ENCODE measurements at regions not wholly inside any gene's neighbourhood (a gene's known extent, or its start where the extent isn't known, plus 50 kb on each side); places are given as distances from the start of the nearest gene placed in this dataset.

DNA sequence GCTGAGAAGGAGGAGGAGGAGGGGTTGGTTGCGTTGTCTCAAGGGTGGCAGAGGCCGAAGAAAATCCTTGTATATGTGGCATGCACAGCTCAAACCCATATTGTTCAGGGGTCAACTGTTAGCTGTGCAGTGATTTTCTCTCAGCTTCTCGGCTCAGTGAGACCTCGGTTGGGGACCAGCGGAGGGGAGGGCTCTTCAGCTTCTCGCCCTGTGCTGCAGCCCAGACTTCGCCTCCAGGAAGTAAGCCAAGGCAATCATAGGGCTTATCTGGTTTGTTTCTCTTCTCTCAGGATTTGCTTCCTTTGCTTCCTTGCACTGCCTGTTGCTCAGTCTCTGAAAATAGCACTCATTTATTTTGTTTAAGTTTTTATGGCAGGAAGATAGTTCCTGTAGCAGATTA lies 85.5 kb downstream of the SOWAHC start:
- intact Hi-C loops (cut with DNase I): loop anchor here (10.0 kb wide), 1 partner anchor 525 kb away; no protein-coding TSS in a partner anchor
- TF ChIP-seq POLR2AphosphoS5 (IDR thresholded peaks at IDR 0.05) (peak in 3 of 4 donors; percentile 43 to 66 (median 47)), POLR2A (IDR thresholded peaks at IDR 0.05) (no peak), EP300 (IDR thresholded peaks at IDR 0.05) (no peak)
- TF ChIP-seq, protein P1, sequence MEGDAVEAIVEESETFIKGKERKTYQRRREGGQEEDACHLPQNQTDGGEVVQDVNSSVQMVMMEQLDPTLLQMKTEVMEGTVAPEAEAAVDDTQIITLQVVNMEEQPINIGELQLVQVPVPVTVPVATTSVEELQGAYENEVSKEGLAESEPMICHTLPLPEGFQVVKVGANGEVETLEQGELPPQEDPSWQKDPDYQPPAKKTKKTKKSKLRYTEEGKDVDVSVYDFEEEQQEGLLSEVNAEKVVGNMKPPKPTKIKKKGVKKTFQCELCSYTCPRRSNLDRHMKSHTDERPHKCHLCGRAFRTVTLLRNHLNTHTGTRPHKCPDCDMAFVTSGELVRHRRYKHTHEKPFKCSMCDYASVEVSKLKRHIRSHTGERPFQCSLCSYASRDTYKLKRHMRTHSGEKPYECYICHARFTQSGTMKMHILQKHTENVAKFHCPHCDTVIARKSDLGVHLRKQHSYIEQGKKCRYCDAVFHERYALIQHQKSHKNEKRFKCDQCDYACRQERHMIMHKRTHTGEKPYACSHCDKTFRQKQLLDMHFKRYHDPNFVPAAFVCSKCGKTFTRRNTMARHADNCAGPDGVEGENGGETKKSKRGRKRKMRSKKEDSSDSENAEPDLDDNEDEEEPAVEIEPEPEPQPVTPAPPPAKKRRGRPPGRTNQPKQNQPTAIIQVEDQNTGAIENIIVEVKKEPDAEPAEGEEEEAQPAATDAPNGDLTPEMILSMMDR (IDR thresholded peaks at IDR 0.05): no peak
- DNase-seq: peak; percentile 64
- Histone ChIP-seq H3K4me3 (peak overlapping the region in 1 of 4 donors; percentile 8), H3K9me3 (no peaks in the 10 kb centered on the region), H3K27me3 (no peaks in the 10 kb centered on the region), H3K4me1 (peaks cover 0 to 35% (median 28%) of the 10 kb centered on the region in 4 donors), H3K36me3 (no peaks in the 10 kb centered on the region), H3K27ac (peak overlapping the region; percentile 57 to 73 (median 68))
- 11 to 49% methylated on average over 7 of the region's 7 CpGs for WGBS, 2 donors

DNA sequence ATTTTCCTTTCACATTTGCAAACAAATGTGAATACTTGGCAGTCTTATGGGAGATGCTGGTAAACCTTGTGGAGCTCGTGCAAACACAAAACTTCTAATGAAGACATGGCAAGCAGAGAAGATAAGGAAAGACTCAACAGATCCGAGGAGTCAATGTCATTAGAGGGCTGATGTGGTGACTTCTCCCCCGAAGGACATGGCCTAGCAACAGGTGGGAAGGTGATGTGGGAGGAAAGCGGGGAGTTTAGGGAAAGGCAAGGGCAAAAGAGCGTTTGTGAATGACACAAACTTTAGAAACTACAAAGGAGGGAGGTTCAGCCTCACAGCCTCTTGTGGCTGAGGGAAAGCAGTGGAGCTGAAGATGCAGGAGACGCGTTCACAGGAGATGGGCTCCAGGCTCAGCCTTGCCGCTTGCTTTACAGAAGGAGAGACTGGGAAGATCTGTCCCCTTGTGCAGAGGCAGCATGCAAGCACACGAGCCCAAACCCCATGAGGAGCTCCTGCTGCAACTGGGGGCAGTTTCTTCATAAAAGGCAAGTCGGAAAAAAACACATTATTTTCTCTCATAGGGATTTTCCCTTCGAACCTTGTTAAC lies 86.6 kb downstream of the SOWAHC start:
- H3K4me1 ChIP-seq: peaks cover 0 to 27% (median 25%) of the 10 kb centered on the region in 4 donors
- no peak overlapping the region for H3K4me3 ChIP-seq
- no peaks in the 10 kb centered on the region for H3K36me3 ChIP-seq
- WGBS, 2 donors: 83 to 90% methylated on average over 11 of the region's 11 CpGs
- intact Hi-C loops (cut with DNase I): no loop called here
- no peaks in the 10 kb centered on the region for H3K27me3 ChIP-seq
- peak overlapping the region in 3 of 4 donors; percentile 67 to 73 (median 70) for H3K27ac ChIP-seq
- TF ChIP-seq, protein P1 (IDR thresholded peaks at IDR 0.05): no peak
- TF ChIP-seq POLR2A (IDR thresholded peaks at IDR 0.05): no peak
- TF ChIP-seq POLR2AphosphoS5 (IDR thresholded peaks at IDR 0.05): no peak
- TF ChIP-seq EP300 (IDR thresholded peaks at IDR 0.05): no peak
- H3K9me3 ChIP-seq: no peaks in the 10 kb centered on the region
- DNase-seq: peak; percentile 29

DNA sequence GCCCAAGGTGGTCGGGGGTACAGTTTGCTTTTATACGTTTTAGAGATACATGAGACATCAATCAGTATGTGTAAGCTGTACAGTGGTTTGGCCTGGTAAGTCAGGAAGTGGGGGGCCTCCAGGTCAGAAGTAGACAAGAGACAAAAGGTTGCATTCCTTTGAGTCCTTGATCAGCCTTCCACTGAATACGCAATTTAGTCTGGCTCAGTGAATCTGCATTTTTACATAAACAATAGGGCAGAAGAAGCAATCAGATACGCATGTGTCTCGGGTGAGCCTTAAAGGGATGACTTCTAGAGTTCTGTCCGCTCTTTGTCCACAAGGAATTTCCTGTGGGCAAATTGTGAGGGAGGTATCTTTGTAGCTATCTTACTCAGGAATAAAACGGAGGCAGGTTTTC lies 87.2 kb downstream of the SOWAHC start:
- intact Hi-C loops (cut with DNase I): no loop called here
- WGBS, 2 donors: 85 to 91% methylated on average over 7 of the region's 7 CpGs
- no peaks in the 10 kb centered on the region for H3K36me3 ChIP-seq
- peaks cover 0 to 27% (median 25%) of the 10 kb centered on the region in 4 donors for H3K4me1 ChIP-seq
- H3K27ac ChIP-seq: no peak overlapping the region
- H3K9me3 ChIP-seq: no peaks in the 10 kb centered on the region
- DNase-seq: no peak
- TF ChIP-seq EP300 (IDR thresholded peaks at IDR 0.05): no peak
- no peak for TF ChIP-seq POLR2AphosphoS5 (IDR thresholded peaks at IDR 0.05)
- H3K4me3 ChIP-seq: no peak overlapping the region
- H3K27me3 ChIP-seq: no peaks in the 10 kb centered on the region

DNA sequence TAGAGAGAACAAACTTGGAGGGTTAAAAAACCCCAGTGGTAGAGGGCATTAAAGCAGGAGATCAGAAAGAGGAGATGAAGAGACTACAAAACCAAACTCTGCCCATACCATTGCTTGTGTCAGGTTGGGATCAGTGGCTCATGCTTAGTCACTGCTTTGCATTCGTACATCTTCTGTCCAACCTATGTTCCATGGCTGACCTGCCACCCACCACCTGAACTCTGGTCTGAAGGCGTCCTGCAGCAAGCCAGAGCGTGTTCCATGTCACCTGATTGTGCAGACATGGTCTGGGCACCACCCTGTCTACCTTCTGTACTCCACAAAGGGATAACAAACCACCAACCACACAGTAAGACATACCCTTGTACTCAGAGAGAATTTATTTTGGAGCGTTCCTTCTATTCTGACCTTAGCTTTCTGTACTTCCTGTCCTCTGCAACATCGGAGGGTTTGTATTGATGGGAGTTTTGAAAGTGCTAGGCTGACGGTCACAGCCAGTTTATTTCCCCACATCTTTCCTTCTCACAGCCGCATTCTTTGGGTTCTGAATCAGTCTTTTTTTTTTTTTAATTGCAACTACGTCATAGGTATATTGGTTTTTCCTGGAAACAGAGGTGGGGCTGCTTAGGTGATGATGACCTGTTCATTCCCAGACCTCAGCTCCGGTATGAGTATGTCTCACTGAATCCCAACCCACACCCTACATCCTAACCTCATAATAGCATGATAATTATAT lies 88.3 kb downstream of the SOWAHC start:
- Histone ChIP-seq H3K4me1 (peaks cover 0 to 27% (median 25%) of the 10 kb centered on the region in 4 donors), H3K27ac (no peak overlapping the region), H3K36me3 (no peaks in the 10 kb centered on the region), H3K27me3 (no peaks in the 10 kb centered on the region), H3K4me3 (no peak overlapping the region), H3K9me3 (no peaks in the 10 kb centered on the region)
- DNase-seq: peak; percentile 19
- TF ChIP-seq POLR2AphosphoS5 (IDR thresholded peaks at IDR 0.05) (no peak), POLR2A (IDR thresholded peaks at IDR 0.05) (no peak), EP300 (IDR thresholded peaks at IDR 0.05) (no peak)
- TF ChIP-seq, protein P1 (IDR thresholded peaks at IDR 0.05): no peak
- WGBS, 2 donors: 29 to 64% methylated on average over 9 of the region's 9 CpGs
- intact Hi-C loops (cut with DNase I): no loop called here

DNA sequence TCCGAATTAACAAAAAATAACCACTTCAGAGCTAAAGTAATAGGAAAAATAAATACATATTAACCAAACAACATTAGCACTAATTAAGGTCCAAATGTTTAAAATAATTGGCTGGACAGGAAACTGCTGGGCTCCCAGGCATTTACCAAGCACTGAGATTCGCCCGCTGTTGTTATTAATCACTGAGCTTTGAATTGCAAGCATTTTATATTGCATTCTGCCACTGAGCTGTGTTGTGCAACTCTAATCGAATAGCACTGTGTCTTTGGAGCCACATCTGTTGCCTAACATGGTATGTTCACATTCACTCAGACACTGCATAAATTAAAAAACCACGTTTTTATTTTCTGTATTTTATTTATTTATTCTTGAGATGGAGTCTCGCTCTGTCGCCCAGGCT lies 88.9 kb downstream of the SOWAHC start:
- WGBS, 2 donors: 72 to 81% methylated on average over 7 of the region's 7 CpGs

More for the DNA sequence above, 88.9 kb downstream of the SOWAHC start:
- no peak overlapping the region for H3K27ac ChIP-seq
- H3K4me1 ChIP-seq: peaks cover 0 to 27% (median 25%) of the 10 kb centered on the region in 4 donors
- TF ChIP-seq, protein P1 (IDR thresholded peaks at IDR 0.05): no peak
- TF ChIP-seq POLR2AphosphoS5 (IDR thresholded peaks at IDR 0.05) (no peak), EP300 (IDR thresholded peaks at IDR 0.05) (no peak), POLR2A (IDR thresholded peaks at IDR 0.05) (no peak)
- intact Hi-C loops (cut with DNase I): no loop called here
- H3K27me3 ChIP-seq: no peaks in the 10 kb centered on the region
- H3K4me3 ChIP-seq: no peak overlapping the region
- peak; percentile 1 for DNase-seq
- no peaks in the 10 kb centered on the region for H3K9me3 ChIP-seq
- H3K36me3 ChIP-seq: no peaks in the 10 kb centered on the region

All from sigmoid colon (tissue), 6 donors.